Vagina (tissue), 2 donors: ENCODE measurements at regions not wholly inside any gene's neighbourhood (a gene's known extent, or its start where the extent isn't known, plus 50 kb on each side); places are given as distances from the start of the nearest gene placed in this dataset.
"Not testable (repeated sequence)": the region's sequence is repeated elsewhere in the genome, so short reads cannot be mapped to it uniquely, and the experiment has no call there.

Experiments
- DNase-seq, 2 donors: peaks; one replicate each; pipeline ENCODE4 v3.0.0-alpha.2; 2017; ENCODE audit errors: extremely low spot score in 2 of 2
- H3K27ac ChIP-seq: fragments of 200-600 bp; sonication (generic); one replicate; pipeline ENCODE4 v1.5.1; 2019
- H3K27me3 ChIP-seq: fragments of 200-600 bp; sonication (generic); one replicate; pipeline ENCODE4 v1.5.1; 2019
- H3K36me3 ChIP-seq, 2 donors: fragments of 200-600 bp; sonication (generic); one replicate each; pipeline ENCODE4 v1.5.1; 2017 to 2019
- H3K4me1 ChIP-seq: fragments of 200-600 bp; sonication (generic); one replicate; pipeline ENCODE4 v1.5.1; 2019
- H3K4me3 ChIP-seq, 2 donors: fragments of 200-600 bp; sonication (generic); 1 replicate in 1 of 2; 2 replicates in 1 of 2; pipeline ENCODE4 v1.5.1; 2016 to 2019
- H3K9me3 ChIP-seq: fragments of 200-600 bp; sonication (generic); one replicate; pipeline ENCODE4 v1.5.1; 2019
- CTCF ChIP-seq, 3 experiments: fragments of 450-650 bp in 2 of 3; fragments of 200-600 bp in 1 of 3; sonication (generic) in 1 of 3; IDR thresholded peaks; one replicate each; pipeline ENCODE4 v1.5.1; 2017 to 2019; ENCODE audit warnings: antibody characterized with exemption in 3 of 3, mild to moderate bottlenecking in 2 of 3, moderate library complexity in 2 of 3
- POLR2A ChIP-seq, 2 donors: fragments of 450-650 bp; IDR thresholded peaks; one replicate each; pipeline ENCODE4 v1.6.1; 2017; ENCODE audit warnings: antibody characterized with exemption in 2 of 2, mild to moderate bottlenecking in 2 of 2, moderate library complexity in 2 of 2
- POLR2AphosphoS5 ChIP-seq, 2 donors: sonication (generic); formaldehyde crosslinking; IDR thresholded peaks; one replicate each; pipeline ENCODE4 v1.9.0; 2017; ENCODE audit warnings: antibody characterized with exemption in 2 of 2, mild to moderate bottlenecking in 2 of 2, low read depth in 1 of 2; ENCODE audit not compliant: insufficient read depth in 1 of 2
- intact Hi-C: fragments of 100-400 bp; cut with DNase I; formaldehyde crosslinking; loops from one replicate; pipeline ENCODE4 v1.15.1; 2023

GRCh38 chr6:27854421-27854820 lies 57.8 kb downstream of the OR2B2 start:
- no peak overlapping the region for H3K4me3 ChIP-seq
- H3K36me3 ChIP-seq: no peaks in the 10 kb centered on the region
- intact Hi-C loops: no loop called here
- DNase-seq: no peak
- no peaks in the 10 kb centered on the region for H3K27me3 ChIP-seq
- H3K9me3 ChIP-seq: no peaks in the 10 kb centered on the region
- H3K4me1 ChIP-seq: no peaks in the 10 kb centered on the region
- TF ChIP-seq POLR2AphosphoS5 (IDR thresholded peaks at IDR 0.05; ENCODE audit: insufficient read depth in 1 of 2, low read depth in 1 of 2): no peak
- no peak for TF ChIP-seq CTCF (IDR thresholded peaks at IDR 0.05)
- no peak for TF ChIP-seq POLR2A (IDR thresholded peaks at IDR 0.05)
- H3K27ac ChIP-seq: no peak overlapping the region

- Histone ChIP-seq H3K4me1 (no peaks in the 10 kb centered on the region), H3K27ac (no peak overlapping the region), H3K9me3 (no peaks in the 10 kb centered on the region), H3K4me3 (no peak overlapping the region), H3K36me3 (no peaks in the 10 kb centered on the region), H3K27me3 (no peaks in the 10 kb centered on the region)
- TF ChIP-seq CTCF (IDR thresholded peaks at IDR 0.05) (no peak), POLR2AphosphoS5 (IDR thresholded peaks at IDR 0.05; ENCODE audit: insufficient read depth in 1 of 2, low read depth in 1 of 2) (no peak), POLR2A (IDR thresholded peaks at IDR 0.05) (no peak)
- intact Hi-C loops: no loop called here
- DNase-seq: no peak
These were observed 60.8 kb downstream of the OR2B2 start for GRCh38 chr6:27851440-27851839.

DNA sequence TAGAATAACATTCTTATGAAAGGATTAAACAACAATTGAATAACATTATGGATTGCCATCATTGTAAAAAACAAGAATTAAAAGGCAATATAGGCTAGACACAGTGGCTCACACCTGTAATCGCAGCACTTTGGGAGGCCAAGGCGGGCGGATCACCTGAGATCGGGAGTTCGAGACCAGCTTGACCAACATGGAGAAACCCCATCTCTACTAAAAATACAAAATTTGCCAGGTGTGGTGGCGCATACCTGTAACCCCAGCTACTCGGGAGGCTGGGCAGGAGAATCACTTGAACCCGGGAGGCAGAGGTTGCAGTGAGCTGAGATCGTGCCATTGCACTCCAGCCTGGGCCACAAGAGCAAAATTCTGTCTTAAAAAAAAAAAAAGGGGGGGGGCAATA lies 63.2 kb downstream of the OR2B2 start:
- H3K27ac ChIP-seq, intact Hi-C loops, DNase-seq, H3K36me3 ChIP-seq, H3K27me3 ChIP-seq, H3K4me1 ChIP-seq, H3K9me3 ChIP-seq, H3K4me3 ChIP-seq: not testable (repeated sequence)

- Histone ChIP-seq H3K4me3 (no peak overlapping the region), H3K9me3 (no peaks in the 10 kb centered on the region), H3K36me3 (no peaks in the 10 kb centered on the region), H3K27me3 (no peaks in the 10 kb centered on the region), H3K27ac (no peak overlapping the region), H3K4me1 (no peaks in the 10 kb centered on the region)
- no peak for TF ChIP-seq POLR2AphosphoS5 (IDR thresholded peaks at IDR 0.05; ENCODE audit: insufficient read depth in 1 of 2, low read depth in 1 of 2)
- TF ChIP-seq POLR2A (IDR thresholded peaks at IDR 0.05): no peak
- TF ChIP-seq CTCF (IDR thresholded peaks at IDR 0.05): no peak
- intact Hi-C loops: no loop called here
- DNase-seq: no peak
These were observed 64.5 kb downstream of the OR2B2 start for GRCh38 chr6:27847706-27848105.

DNA sequence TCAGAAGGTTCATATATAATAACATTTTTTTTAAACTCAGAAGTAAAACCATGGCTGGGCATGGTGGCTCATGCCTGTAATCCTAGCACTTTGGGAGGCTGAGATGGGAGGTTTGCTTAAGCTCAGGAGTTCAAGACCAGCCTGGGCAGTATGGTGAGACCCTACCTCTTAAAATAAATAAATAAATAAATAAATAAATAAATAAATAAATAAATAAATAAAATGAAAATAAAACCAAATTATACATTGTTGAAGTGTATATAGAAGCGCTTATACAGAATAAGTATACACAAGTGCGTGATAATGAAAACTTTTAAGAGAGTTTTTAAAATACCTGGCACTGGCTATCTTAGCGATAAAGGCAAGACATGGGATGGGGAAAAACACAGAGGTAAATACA lies 71.6 kb downstream of the OR2B2 start:
- no peaks in the 10 kb centered on the region for H3K36me3 ChIP-seq
- no peak overlapping the region for H3K4me3 ChIP-seq
- no peaks in the 10 kb centered on the region for H3K27me3 ChIP-seq
- intact Hi-C loops: no loop called here
- no peaks in the 10 kb centered on the region for H3K9me3 ChIP-seq
- peaks cover 32% of the 10 kb centered on the region for H3K4me1 ChIP-seq
- no peak for DNase-seq
- no peak overlapping the region for H3K27ac ChIP-seq
- no peak for TF ChIP-seq POLR2AphosphoS5 (IDR thresholded peaks at IDR 0.05; ENCODE audit: insufficient read depth in 1 of 2, low read depth in 1 of 2)

- DNase-seq: no peak
- peaks cover 32% of the 10 kb centered on the region for H3K4me1 ChIP-seq
- peak overlapping the region; percentile 69 to 84 for H3K4me3 ChIP-seq
- no peaks in the 10 kb centered on the region for H3K36me3 ChIP-seq
- peak in 1 of 2 donors; percentile 19 for TF ChIP-seq POLR2AphosphoS5 (IDR thresholded peaks at IDR 0.05; ENCODE audit: insufficient read depth in 1 of 2, low read depth in 1 of 2)
- TF ChIP-seq POLR2A (IDR thresholded peaks at IDR 0.05): no peak
- H3K9me3 ChIP-seq: no peaks in the 10 kb centered on the region
- no peaks in the 10 kb centered on the region for H3K27me3 ChIP-seq
- H3K27ac ChIP-seq: no peak overlapping the region
- intact Hi-C loops: loop anchor here (10.0 kb wide), 1 partner anchor 1285 kb away; no protein-coding TSS in a partner anchor
These were observed 72.3 kb downstream of the OR2B2 start for GRCh38 chr6:27839626-27840475.
